NCI-H524 (cell line): ENCODE measurements at regions not wholly inside any gene's neighbourhood (a gene's known extent, or its start where the extent isn't known, plus 50 kb on each side); places are given as distances from the start of the nearest gene placed in this dataset.

Experiments
- DNase-seq, 2 experiments: peaks; one replicate each; lab custom pipeline; 2025; lab: John Stamatoyannopoulos, UW

GRCh38 chr9:14560194-14560593 is 133.0 kb downstream of the ZDHHC21 start:
- DNase-seq, result no peak

- DNase-seq, result no peak
Observed at GRCh38 chr9:14554886-14555285, 138.3 kb downstream of the ZDHHC21 start.

- no peak for DNase-seq
Observed at GRCh38 chr9:14547245-14548060, 145.8 kb downstream of the ZDHHC21 start.

- no peak for DNase-seq
Observed at GRCh38 chr9:14546693-14547092, 146.5 kb downstream of the ZDHHC21 start.

- DNase-seq, result no peak
Observed at GRCh38 chr9:14542071-14542470, 151.2 kb downstream of the ZDHHC21 start.

- DNase-seq, result no peak
Observed at GRCh38 chr9:14538526-14538925, 154.7 kb downstream of the ZDHHC21 start.

GRCh38 chr9:14535161-14535955 is 157.9 kb downstream of the ZDHHC21 start:
- no peak for DNase-seq

- no peak for DNase-seq
Observed at GRCh38 chr9:14533867-14534640, 159.2 kb downstream of the ZDHHC21 start.

- no peak for DNase-seq
Observed at GRCh38 chr9:14532456-14533115, 160.6 kb downstream of the ZDHHC21 start.

GRCh38 chr9:14531341-14532269 is 161.6 kb downstream of the ZDHHC21 start:
- DNase-seq, result no peak

GRCh38 chr9:14530841-14531240 is 162.4 kb downstream of the ZDHHC21 start:
- no peak for DNase-seq

- DNase-seq, result no peak
Observed at GRCh38 chr9:14530366-14530765, 162.9 kb downstream of the ZDHHC21 start.

GRCh38 chr9:14529629-14530028 is 163.6 kb downstream of the ZDHHC21 start:
- DNase-seq, result no peak

GRCh38 chr9:14529054-14529453 is 164.2 kb downstream of the ZDHHC21 start:
- DNase-seq, result no peak

- DNase-seq, result no peak
Observed at GRCh38 chr9:14526504-14526903, 166.7 kb downstream of the ZDHHC21 start.

GRCh38 chr9:14525856-14526255 is 167.4 kb downstream of the ZDHHC21 start:
- DNase-seq, result no peak

GRCh38 chr9:14524873-14525515 is 168.2 kb downstream of the ZDHHC21 start:
- DNase-seq, result no peak

- no peak for DNase-seq
Observed at GRCh38 chr9:14523545-14523944, 169.7 kb downstream of the ZDHHC21 start.

- DNase-seq, result no peak
Observed at GRCh38 chr9:14522627-14523379, 170.4 kb downstream of the ZDHHC21 start.

GRCh38 chr9:14520341-14520740 is 172.9 kb downstream of the ZDHHC21 start:
- no peak for DNase-seq
